Anterior cingulate cortex (tissue), 58 donors: ENCODE measurements at regions not wholly inside any gene's neighbourhood (a gene's known extent, or its start where the extent isn't known, plus 50 kb on each side); places are given as distances from the start of the nearest gene placed in this dataset.

Source experiments
- DNase-seq, 58 donors: peaks; one replicate each; lab custom pipeline; 2025; lab: John Stamatoyannopoulos, UW

DNA sequence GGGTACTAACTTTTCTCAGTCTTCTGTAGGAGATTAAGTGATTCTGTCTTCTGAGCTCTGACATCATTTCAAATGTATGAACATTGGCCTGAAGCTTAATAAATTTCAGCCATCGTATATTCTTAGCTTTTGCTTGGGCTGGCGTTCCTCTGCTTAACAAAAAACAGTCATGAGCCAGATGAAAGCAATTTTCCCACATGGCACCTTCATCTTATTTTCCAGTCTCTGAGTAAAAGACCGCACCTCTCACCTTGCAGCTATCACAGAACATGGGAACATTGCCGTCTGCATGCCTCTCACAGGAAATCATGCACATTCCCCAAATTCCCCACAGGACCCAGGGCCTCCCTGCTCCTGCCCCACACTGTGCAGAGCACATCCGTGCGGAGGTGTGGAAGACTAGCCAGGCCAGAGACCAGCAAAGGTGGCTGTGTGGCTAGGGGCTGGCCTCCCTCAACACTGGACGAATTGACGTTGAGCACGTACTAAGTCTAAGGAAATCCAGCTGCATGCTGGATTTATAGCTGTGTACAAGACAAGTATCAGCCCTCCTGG is 531.8 kb upstream of the ID2 start:
- DNase-seq, result no peak

DNA sequence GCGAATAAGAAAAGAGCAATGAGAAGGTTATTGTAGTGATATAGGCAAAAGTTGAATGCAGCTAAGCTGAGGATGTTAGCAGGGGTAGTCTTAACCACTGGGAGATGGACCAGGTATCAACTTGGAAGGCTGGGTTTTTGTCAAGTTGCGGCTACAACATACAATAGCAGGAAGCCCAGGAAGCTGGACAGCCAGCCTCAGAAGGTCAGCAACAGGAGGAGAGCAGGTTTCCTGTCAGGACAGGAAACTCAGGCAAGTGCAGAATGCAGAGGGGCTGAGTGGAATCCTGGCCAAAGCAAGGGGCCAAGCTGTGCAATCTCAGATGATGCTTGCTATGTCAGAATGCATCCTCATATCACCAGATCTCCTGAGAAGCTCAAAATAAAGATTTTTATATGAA is 530.0 kb upstream of the ID2 start:
- DNase-seq, result no peak

DNA sequence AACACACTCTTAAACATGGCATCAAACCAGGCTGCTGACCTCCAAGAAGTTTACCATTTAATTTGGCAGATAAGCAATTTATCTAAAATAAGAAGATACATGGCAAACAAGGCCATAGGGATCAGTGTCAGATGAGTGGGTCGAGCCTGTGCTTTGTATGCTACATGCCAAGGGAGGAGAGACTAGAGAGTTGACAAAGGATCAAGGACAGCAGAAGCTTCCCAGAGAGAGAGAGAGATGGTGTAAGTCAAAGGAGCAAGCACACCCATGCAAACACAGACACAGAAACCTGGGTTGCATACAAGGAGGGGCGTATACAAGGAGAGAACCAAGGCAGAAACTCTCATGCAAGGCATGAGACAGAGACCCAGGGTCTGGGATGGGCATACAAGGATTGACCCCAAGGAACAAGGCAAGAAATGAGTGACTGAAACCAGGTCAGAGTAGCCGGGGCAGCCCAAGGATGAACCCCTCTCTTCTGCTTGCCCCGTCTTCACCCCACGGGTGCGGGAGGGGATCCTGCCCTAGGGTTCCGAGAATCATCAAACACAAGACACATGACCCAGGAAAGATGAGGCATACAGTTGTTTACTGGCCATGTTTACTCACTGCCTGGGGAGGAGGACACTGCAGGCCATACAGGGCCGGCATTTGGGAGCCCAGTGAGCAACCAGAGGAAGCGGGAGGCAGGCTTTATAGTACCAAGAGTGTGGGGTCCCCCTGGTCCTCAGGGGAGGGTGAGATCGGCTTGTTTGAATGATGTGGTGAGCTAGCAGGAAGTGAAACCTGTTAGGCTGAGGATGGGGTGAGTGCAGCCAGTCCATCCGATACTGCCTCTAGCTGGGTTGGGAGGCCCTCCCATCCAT is 529.2 kb upstream of the ID2 start:
- DNase-seq, result no peak

DNA sequence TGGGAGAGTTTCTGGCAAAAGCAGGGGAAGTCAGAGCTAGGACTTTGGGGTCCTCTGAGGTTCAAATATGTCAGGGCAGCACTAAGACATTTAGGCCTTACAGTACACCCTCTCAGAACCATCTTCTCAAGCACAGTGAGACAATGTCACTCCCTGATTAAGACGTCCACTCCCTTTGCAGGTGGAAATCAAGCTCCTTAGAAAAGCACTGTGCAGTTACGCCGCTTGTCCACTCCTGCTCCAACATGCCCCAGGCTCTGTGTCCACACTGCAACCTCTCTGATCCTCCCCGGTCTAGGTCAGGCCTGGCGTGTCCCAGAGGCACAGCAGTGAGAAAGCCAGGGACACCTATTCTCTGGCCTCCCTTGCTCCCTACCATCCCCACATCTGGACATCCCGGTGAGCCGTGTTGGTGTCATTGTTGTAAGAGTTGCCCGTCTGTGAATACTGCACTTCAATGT is 528.6 kb upstream of the ID2 start:
- DNase-seq, result no peak

DNA sequence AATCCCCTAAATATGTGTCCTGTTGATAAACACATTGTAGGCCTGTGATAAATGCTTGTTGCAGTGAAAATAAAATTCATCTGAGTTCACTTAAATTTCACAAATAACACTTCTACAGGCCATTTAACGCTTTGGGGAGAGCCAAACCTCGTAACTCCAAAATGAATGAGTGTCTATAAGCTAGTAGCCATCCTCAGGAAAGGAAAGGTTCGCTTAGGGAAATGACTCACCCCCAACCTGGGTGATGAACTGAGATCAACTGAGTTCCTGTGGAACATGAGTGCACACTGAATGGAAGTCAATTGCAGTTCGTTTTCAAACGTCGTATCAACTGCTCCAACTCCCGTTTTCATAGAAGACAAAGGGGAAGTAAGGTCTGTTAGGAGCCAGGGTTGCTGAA is 527.6 kb upstream of the ID2 start:
- DNase-seq, result no peak

DNA sequence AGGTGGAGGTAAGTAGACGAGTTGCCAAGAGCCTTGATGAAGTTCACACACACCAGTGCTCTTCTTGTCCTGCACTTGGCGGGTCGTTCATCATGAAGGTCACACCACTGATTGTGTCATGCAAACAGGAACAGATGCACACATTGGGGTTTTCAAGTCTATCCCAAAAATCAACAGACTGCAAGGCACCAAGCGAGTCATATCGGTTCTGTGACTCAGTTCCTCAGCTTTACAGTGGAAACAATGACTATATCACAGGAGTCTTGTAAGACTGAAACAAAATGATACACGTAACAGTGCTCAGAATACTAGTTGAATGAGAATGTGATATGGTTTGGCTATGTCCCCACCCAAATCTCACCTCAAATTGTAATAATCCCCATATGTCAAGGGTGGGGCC is 526.9 kb upstream of the ID2 start:
- DNase-seq, result no peak

DNA sequence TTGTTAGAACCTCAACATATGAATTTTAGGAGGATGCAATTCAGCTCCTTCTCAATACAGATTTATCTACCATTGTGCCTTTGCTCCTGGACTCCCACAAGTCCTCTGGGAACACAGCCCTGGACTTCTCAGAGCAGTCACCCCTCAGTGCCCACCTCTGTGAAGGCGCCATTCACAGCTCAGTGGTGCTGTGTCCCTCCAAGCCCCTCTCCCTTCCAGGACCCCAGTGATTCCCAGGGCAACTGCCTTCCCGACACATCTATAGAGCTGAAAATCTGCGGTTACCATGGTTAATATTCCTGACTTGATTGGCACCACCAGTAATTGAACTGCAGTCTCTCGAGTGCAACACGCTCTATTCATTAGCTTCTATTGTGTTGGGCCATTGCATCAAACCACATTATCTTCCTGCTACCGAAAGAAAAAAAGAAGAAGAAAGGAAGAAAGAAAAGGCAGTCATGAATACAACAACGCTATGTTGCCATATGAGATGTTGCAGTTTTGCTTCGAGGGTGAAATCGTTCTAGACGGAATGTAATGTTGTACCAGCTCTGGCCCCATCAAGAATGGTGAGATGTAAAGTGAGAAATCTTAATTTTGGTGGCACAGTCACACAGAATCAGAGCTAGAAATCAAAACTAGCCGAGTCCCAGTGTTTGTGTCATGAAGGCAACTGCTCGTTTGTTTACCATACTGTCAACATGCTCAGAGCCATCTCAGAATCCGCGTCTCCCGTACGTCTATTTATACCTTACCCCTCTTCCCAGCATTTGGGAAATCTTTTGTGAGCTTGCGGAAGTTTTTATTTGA is 524.0 kb upstream of the ID2 start:
- no peak for DNase-seq

DNA sequence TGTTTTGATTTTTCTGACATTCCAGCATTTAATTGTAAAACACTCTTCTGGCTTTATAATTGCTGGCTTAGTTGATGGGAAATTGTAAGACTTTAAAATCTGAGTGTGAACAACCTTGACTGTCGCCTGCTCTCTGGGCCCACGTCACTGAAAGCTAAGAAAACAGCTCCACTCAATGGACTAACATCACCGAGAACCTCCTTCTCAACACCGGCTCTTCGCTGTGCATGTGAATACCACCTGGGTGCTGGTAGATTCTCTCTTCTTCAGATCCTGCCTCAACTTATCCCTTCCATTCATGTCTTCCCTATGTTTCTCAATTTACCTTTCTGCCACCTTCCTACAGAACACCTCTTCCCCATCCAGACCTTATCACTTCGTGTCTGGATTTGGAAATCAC is 523.1 kb upstream of the ID2 start:
- DNase-seq, result no peak

DNA sequence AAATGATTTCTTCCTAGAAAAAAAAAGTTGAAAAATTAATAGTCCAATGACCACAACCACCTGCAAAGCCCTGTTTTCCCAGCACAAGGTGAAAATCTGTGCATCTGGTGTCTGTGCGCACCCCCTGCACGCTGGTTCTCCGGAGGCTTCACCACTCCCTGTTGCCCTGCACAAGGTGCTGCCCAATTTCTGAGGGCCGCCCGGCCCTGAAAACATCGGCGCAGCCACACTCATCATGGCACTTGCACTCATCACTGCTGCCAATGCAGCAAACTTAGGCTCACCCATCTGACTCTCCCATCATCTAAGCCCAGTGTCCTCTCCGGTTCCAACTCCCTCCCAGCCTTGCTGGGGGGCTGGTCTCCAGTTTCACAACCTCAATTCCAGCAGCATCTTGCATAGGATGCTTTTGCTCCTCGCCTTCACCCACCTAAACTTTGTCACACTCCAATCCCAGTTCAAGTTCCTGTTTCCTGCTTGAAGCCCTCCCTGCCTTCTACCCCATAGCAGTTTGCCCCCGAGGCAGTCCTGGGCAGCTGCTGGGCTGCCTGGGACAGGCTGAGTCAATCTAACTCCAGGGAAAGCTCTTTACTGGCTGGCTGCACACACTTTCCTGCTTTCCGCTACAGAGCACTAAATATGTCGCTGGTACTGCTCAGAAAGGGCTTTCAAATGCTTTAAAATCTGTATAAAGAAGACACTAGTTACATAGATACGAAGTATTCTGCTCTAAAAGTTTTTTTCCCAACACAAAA is 522.5 kb upstream of the ID2 start:
- no peak for DNase-seq

DNA sequence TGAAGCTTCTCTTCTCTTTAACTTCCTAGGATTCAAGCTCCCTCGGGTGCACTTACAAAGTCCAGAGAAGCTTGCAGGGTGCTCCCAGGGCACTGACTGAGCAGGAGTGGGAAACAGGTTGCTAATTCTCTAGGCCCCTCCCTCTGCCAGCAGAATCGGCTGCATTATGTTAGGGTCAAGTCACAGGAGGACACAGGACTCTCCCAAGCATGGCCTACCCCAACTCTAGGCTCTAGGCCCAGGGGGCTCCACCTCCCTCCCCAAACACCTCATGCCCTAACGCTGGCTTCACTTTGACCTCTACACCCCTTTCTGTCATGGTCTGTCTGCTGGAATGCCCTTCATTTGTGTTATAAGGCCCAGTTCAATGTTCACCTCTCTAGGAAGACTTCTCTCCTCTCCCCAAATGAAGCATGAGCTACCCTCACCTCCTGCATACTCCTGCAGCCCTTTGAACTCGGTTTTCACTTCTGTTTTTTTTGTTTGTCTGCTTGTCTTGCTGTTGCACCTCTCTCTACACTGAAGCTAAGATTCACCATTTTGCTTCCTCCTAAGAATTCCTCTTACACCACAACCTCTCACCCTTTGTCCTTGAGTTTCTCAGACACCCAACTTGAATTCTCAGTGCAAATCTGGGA is 521.8 kb upstream of the ID2 start:
- no peak for DNase-seq

DNA sequence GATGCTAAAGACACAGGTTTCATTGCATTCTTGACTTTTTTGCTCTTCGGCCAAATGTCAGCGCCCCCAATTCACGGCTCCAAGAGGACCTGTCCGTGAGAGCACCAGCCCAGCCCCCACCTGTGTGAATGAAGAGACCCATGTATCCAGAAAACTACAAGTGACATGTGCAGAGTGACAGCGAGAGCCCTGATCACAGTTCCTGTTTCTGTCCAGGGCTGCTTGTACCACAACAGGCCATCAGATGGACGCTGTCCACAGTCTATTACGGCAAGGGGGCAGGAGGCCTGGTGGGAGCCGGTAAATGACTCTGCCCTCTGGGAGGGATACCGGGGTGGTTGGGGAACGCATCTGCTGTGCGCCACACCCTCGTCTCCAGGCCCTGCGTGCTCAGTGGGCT is 520.9 kb upstream of the ID2 start:
- no peak for DNase-seq

DNA sequence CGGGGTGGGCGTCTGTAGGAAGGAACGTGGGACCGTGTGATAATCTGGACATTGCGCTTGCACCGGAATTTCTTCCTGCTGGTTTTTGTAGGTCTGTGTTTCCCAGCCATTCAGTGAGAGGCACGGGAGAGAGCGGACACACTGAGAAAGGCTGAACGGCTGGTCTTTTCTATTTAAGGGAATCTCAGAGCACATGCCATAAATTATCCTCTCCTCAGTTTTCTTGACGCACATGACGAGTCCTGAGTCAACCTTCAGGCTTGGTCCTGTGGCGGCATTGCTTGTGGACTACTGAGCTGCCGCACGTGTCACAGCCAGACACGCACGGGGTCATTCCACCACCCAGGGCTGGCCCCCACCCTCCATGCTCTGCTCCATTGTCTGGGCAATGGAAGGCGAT is 519.3 kb upstream of the ID2 start:
- no peak for DNase-seq

DNA sequence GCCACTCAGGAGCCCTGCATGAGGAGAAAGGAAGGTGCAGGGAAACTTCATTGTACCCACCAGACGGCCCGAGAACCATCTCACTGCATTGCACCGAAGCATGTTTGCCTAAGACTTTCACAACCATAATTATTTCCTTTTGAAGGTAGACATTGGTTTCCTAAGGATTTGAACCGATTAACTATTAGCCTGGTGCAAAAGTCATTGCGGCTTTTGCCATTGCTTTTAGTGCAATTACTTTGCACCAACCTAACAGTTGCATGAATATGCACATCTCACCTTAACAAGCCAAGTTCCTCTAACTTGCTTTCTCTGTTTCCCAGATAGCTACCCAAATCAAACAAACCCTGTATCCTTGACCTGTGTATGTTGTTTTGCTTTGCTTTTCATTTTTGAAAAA is 516.3 kb upstream of the ID2 start:
- DNase-seq, result no peak

DNA sequence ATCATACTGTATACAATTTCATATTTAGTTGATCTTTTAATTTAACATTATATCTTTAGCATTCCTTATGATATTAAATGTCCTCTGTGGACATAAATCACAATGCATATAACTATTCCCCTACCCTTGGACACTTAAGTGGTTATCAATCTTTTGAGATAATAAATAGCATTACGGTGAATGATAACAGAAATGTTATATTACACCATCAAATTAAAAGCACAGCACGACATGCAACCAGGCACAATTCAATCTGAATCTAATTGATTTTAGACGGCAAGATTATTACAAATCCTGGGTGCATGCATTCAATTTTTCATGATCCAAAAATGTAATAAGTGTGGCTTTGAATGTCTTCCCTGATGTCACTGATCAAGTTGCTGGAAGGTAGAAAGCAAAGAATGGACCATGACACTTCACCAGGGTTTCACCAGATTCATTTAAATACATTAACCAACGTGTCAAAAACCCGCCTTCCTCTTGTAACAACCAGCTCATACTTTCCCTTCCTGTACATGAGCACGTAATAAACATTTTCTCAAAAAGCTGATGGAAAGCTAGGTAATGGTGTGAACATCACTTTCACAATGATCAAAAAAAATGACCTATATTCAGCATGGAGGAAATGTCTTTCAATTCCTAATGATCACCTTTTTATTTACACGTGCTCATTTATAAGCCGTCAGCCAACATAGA is 513.7 kb upstream of the ID2 start:
- no peak for DNase-seq

DNA sequence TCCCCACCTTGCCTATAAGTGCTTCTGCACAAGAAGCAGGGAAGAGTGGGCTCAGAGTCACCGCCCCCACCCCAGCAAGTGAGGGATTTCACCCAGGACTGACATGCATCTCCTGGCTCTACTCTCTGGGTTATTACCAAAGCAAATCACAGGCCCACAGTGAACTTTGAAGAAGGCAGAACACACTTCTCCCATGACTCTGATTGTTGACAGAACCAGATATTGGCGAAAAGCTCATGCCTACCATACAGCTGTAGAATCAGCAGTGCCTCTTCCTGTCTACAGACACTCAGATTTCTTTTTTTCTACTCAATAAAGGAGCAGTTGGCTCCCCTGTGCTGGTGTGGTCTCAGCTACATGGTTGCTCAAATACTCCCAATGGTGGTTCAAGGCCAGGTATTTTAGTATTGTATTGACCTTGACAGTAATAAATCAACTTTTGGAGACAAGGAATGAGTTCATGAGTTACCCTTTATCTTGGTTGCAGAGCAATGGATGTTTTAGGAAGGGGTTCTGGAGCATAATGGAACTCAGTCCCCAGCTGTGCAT is 512.9 kb upstream of the ID2 start:
- no peak for DNase-seq

DNA sequence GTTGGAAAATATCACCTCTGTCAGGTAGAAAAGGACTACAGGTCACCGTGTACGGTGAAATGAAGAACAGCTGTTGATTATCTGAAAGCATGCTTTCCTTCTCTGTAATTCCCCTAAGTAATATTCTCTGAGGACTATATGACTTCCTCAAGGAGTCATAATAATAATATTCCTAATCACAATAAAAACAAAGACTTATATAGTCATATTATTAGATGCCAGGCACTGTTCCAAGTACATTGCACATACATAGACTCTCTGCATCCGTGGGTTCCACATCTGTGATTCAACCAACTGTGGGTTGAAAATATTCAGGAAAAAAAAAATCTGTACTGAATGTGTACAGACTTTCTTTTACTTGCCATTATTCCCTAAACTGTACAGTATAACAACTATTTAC is 512.4 kb upstream of the ID2 start:
- no peak for DNase-seq

DNA sequence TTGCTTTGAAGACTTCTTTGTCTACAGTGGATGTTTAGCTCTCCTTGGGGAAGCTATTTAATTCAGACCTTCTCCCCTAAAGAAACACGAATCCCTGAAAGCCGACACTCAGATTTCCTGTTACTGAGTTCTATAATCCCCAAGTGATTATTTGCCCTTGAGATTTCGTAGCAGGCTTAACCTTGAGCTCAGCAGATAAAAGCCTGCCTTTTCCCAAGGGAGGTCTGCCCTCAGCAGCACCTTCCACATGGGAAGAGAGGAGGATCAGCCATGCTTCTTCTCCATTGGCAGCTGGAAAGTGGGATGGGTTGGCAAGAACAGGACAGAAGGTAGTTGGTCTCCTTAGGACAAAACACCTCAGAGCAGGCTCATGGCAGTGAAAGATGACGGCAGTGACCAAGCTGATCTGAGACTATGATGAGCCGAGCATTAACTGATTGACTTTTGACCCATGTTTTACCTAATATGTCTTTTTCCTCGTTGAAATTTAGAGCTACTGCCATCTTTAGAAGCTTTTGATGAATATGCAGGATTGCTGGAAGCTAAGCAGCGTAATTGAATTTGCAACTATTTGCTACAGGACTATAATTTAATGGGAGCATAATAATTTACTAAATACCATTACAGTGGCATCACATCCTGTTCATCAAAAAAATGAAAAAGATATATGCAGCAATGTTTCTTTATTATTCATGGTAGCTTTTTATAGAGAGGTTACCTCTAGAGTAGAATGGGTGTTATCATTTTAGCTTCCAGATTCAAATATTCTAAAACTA is 511.1 kb upstream of the ID2 start:
- DNase-seq, result no peak

DNA sequence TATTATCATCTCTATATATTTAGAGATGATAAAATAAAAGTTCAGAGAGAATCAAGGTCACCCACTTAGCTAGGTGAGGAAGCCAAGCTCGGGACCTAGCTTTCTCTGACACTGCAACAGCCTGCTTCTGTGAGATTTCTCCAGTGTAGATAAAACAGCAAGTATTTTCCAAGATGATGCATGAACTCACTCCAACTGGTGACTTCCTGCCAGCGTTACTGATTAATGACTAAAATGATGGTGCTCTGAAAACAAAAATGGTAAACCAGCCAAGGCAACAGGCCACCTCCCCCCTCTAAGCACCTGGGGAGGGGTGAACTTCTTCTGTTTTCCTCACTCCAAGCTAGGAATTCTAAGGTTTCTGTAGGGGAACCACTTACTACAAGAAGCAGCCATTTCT is 510.2 kb upstream of the ID2 start:
- DNase-seq, result no peak

DNA sequence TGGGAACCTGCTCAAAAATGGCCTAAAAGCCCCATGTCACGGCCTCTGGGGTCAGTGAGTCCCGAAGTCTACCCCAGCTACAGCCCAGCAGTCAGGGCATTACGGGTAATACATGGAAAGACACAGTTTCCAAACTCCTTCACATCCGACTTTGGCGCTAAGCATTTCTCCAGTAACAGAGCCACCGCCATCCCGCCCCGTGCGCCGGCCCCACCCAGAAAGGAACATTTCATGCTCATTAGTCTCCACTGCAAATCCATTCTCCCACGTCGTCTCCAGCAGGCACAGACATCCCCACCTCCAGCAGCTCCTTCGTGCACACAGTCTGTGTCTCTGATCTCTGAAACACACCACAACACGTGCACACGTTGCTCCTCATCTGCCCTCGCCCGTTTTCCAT is 509.2 kb upstream of the ID2 start:
- DNase-seq, result no peak
